ENCODE measurements at regions not wholly inside any gene's neighbourhood (a gene's known extent, or its start where the extent isn't known, plus 50 kb on each side); places are given as distances from the start of the nearest gene placed in this dataset.

- no peak for DNase-seq
- H3K27me3 ChIP-seq (ENCODE audit: control insufficient read depth in 3 of 3, insufficient read depth in 3 of 3, low read length in 2 of 3), result no peaks in the 10 kb centered on the region
- no peak overlapping the region for H3K27ac ChIP-seq (ENCODE audit: low read depth in 1 of 2, low read length in 1 of 2)
- WGBS, 2 donors, result 53 to 64% methylated on average over 2 of the region's 2 CpGs
- no peak overlapping the region for H3K9ac ChIP-seq (ENCODE audit: insufficient read depth in 1 of 2, low read length in 2 of 2)
- peaks cover 0 to 23% (median 0%) of the 10 kb centered on the region in 5 donors for H3K4me1 ChIP-seq (ENCODE audit: control insufficient read depth in 5 of 5, insufficient read depth in 5 of 5, low read length in 5 of 5)
- ATAC-seq (ENCODE audit: insufficient read depth, low FRiP score), result no peak
- H3K9me3 ChIP-seq (ENCODE audit: control insufficient read depth in 4 of 4, insufficient read depth in 3 of 4, low read length in 3 of 4), result no peaks in the 10 kb centered on the region
- TF ChIP-seq CTCF (IDR thresholded peaks at IDR 0.05; ENCODE audit: control extremely low read depth, extremely low read depth), result no peak
- H3K36me3 ChIP-seq (ENCODE audit: control insufficient read depth in 4 of 4, insufficient read depth in 4 of 4, low read length in 4 of 4), result no peaks in the 10 kb centered on the region
- H3K4me3 ChIP-seq, result no peak overlapping the region
Measured at GRCh38 chr3:118688396-118688884, 346.2 kb downstream of the IGSF11 start.

DNA sequence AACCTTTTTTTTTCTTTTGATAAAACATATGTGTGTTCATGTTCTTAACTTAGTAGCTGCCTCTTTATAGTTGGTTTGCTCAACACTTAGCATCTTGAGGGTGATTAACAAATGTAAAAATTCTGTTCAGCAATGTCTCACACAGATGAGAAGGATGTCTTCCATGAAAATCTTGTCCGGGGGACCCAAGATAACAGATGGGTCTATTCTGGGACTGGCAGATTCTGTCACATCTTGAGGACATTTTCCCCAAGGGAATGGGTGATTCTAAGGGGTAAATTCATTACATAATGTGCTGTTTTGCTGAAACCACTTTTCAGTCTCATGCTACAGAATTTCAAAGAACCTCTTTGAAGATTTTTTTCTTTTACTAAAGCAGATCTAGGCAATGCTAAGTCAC is 342.2 kb downstream of the IGSF11 start:
- Histone ChIP-seq H3K27me3 (ENCODE audit: control insufficient read depth in 3 of 3, insufficient read depth in 3 of 3, low read length in 2 of 3) (no peaks in the 10 kb centered on the region), H3K9ac (ENCODE audit: insufficient read depth in 1 of 2, low read length in 2 of 2) (no peak overlapping the region), H3K27ac (ENCODE audit: low read depth in 1 of 2, low read length in 1 of 2) (no peak overlapping the region), H3K4me3 (no peak overlapping the region), H3K36me3 (ENCODE audit: control insufficient read depth in 4 of 4, insufficient read depth in 4 of 4, low read length in 4 of 4) (no peaks in the 10 kb centered on the region), H3K4me1 (ENCODE audit: control insufficient read depth in 5 of 5, insufficient read depth in 5 of 5, low read length in 5 of 5) (peaks cover 0 to 11% (median 0%) of the 10 kb centered on the region in 5 donors), H3K9me3 (ENCODE audit: control insufficient read depth in 4 of 4, insufficient read depth in 3 of 4, low read length in 3 of 4) (no peaks in the 10 kb centered on the region)
- no peak for ATAC-seq (ENCODE audit: insufficient read depth, low FRiP score)
- no peak for DNase-seq
- WGBS, 2 donors, result 83 to 87% methylated on average over 1 of the region's 1 CpG
- TF ChIP-seq CTCF (IDR thresholded peaks at IDR 0.05; ENCODE audit: control extremely low read depth, extremely low read depth), result no peak

DNA sequence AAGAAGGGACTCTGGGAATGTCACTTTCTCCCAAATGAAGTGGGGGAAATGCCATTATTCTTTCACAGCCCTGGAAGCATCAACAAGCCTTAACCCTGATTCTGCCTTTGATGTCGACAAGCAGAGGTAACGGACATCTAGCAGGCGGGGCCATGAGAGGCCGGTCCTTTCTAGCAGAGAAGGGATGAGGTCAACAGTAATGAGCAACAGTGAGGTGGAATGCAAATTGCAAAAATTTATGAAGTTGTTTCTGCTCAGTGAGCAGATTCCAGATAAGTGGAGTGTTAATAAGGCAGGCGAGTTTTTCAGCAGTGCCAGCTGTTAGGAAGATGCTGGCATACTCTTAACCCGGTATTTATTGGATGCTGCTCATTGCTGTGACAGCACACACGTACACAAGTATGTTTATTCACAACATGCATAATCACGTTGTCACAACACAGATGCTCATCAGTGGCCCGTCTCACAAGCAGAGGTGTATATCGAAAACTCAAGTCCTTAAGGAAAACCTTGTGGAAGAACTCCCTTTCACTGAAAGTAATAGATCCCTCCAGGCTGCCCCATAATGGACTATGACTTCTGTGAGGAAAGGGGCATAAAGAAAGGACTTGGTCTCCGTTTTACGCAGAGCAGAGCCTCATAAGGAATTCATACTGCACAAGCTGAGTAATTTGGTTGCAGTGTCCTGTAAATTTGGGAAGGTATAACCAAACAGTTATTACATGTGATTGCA is 329.0 kb downstream of the IGSF11 start:
- ATAC-seq (ENCODE audit: insufficient read depth, low FRiP score) (no peak), DNase-seq (no peak)
- Histone ChIP-seq H3K9ac (ENCODE audit: insufficient read depth in 1 of 2, low read length in 2 of 2) (no peak overlapping the region), H3K27ac (ENCODE audit: low read depth in 1 of 2, low read length in 1 of 2) (no peak overlapping the region), H3K36me3 (ENCODE audit: control insufficient read depth in 4 of 4, insufficient read depth in 4 of 4, low read length in 4 of 4) (no peaks in the 10 kb centered on the region), H3K4me3 (no peak overlapping the region), H3K9me3 (ENCODE audit: control insufficient read depth in 4 of 4, insufficient read depth in 3 of 4, low read length in 3 of 4) (no peaks in the 10 kb centered on the region), H3K27me3 (ENCODE audit: control insufficient read depth in 3 of 3, insufficient read depth in 3 of 3, low read length in 2 of 3) (no peaks in the 10 kb centered on the region), H3K4me1 (ENCODE audit: control insufficient read depth in 5 of 5, insufficient read depth in 5 of 5, low read length in 5 of 5) (peaks cover 0 to 9% (median 0%) of the 10 kb centered on the region in 5 donors)
- no peak for TF ChIP-seq CTCF (IDR thresholded peaks at IDR 0.05; ENCODE audit: control extremely low read depth, extremely low read depth)
- 64 to 75% methylated on average over 12 of the region's 12 CpGs for WGBS, 2 donors
